ENCODE measurements at regions not wholly inside any gene's neighbourhood (a gene's known extent, or its start where the extent isn't known, plus 50 kb on each side); places are given as distances from the start of the nearest gene placed in this dataset.
"Not testable (repeated sequence)": the region's sequence is repeated elsewhere in the genome, so short reads cannot be mapped to it uniquely, and the experiment has no call there.

- in situ Hi-C loops (cut with MboI; ENCODE audit: low pct_unique_long_range_greater_than_20kb in 2 of 9, low sequenced_read_pairs in 9 of 9, unreplicated experiment in 9 of 9) = loop anchor here in 2 of 9 experiments (10.0 to 25.0 kb wide), 2 partner anchors 170 to 177 kb away; partner anchors contain the start of gene TGFB2 (in 2 of the 2)
- no peak for ATAC-seq (replicated peaks in 6 of 8)
- Histone ChIP-seq H3K27ac (no peak overlapping the region), H3K4me1 (replicated peaks in 1 of 2) (no peaks in the 10 kb centered on the region), H3K4me3 (no peak overlapping the region)
- WGBS, 10 experiments = 80 to 100% (median 94%) methylated on average over 1 to 2 of the region's 2 CpGs; no CpG with 5 or more reads in 3 of the 10 experiments
Observed at GRCh38 chr1:218514689-218515088, 169.6 kb downstream of the TGFB2 start.

GRCh38 chr1:218516526-218516925 lies 171.4 kb downstream of the TGFB2 start:
- no peak overlapping the region for H3K27ac ChIP-seq
- H3K4me1 ChIP-seq (replicated peaks in 1 of 2) = no peaks in the 10 kb centered on the region
- WGBS, 10 experiments = 72 to 94% (median 84%) methylated on average over 2 to 3 of the region's 3 CpGs
- in situ Hi-C loops (cut with MboI; ENCODE audit: low pct_unique_long_range_greater_than_20kb in 2 of 9, low sequenced_read_pairs in 9 of 9, unreplicated experiment in 9 of 9) = loop anchor here in 2 of 9 experiments (10.0 to 25.0 kb wide), 2 partner anchors 172 to 179 kb away; partner anchors contain the start of gene TGFB2 (in 2 of the 2)
- ATAC-seq (replicated peaks in 6 of 8) = no peak
- H3K4me3 ChIP-seq = no peak overlapping the region

- Histone ChIP-seq H3K4me1 (replicated peaks in 1 of 2) (no peaks in the 10 kb centered on the region), H3K4me3 (no peak overlapping the region), H3K27ac (no peak overlapping the region)
- WGBS, 10 experiments = 0 to 90% (median 67%) methylated on average over 1 to 5 of the region's 5 CpGs; no CpG with 5 or more reads in 1 of the 10 experiments
- in situ Hi-C loops (cut with MboI; ENCODE audit: low pct_unique_long_range_greater_than_20kb in 2 of 9, low sequenced_read_pairs in 9 of 9, unreplicated experiment in 9 of 9) = loop anchor here in 2 of 9 experiments (10.0 to 25.0 kb wide), 2 partner anchors 173 to 180 kb away; partner anchors contain the start of gene TGFB2 (in 2 of the 2)
- ATAC-seq (replicated peaks in 6 of 8) = peak in 5 of 8 experiments; percentile 28 to 92 (median 69)
Observed at GRCh38 chr1:218517459-218517858, 172.3 kb downstream of the TGFB2 start.

- in situ Hi-C loops (cut with MboI; ENCODE audit: low pct_unique_long_range_greater_than_20kb in 2 of 9, low sequenced_read_pairs in 9 of 9, unreplicated experiment in 9 of 9) = loop anchor here in 2 of 9 experiments (10.0 to 25.0 kb wide), 2 partner anchors 173 to 181 kb away; partner anchors contain the start of gene TGFB2 (in 2 of the 2)
- 78 to 94% (median 88%) methylated on average over 1 to 2 of the region's 2 CpGs; no CpG with 5 or more reads in 1 of the 10 experiments for WGBS, 10 experiments
- Histone ChIP-seq H3K4me1 (replicated peaks in 1 of 2) (no peaks in the 10 kb centered on the region), H3K27ac (no peak overlapping the region), H3K4me3 (no peak overlapping the region)
- no peak for ATAC-seq (replicated peaks in 6 of 8)
Observed at GRCh38 chr1:218518216-218518740, 173.1 kb downstream of the TGFB2 start.

- not testable (repeated sequence) for ATAC-seq (replicated peaks in 6 of 8); H3K4me3 ChIP-seq; H3K27ac ChIP-seq; H3K4me1 ChIP-seq (replicated peaks in 1 of 2)
- in situ Hi-C loops (cut with MboI; ENCODE audit: low pct_unique_long_range_greater_than_20kb in 2 of 9, low sequenced_read_pairs in 9 of 9, unreplicated experiment in 9 of 9) = loop anchor here in 1 of 9 experiments (25.0 kb wide), 1 partner anchor 183 kb away; the partner anchor contains the start of gene TGFB2
- WGBS, 10 experiments = 78 to 100% (median 96%) methylated on average over 1 to 4 of the region's 4 CpGs; no CpG with 5 or more reads in 1 of the 10 experiments
Observed at GRCh38 chr1:218520646-218521045, 175.5 kb downstream of the TGFB2 start.

- in situ Hi-C loops (cut with MboI; ENCODE audit: low pct_unique_long_range_greater_than_20kb in 2 of 9, low sequenced_read_pairs in 9 of 9, unreplicated experiment in 9 of 9) = loop anchor here in 1 of 9 experiments (25.0 kb wide), 1 partner anchor 184 kb away; the partner anchor contains the start of gene TGFB2
- WGBS, 10 experiments = 13 to 95% (median 78%) methylated on average over 2 to 7 of the region's 7 CpGs
- H3K27ac ChIP-seq = no peak overlapping the region
- no peak overlapping the region for H3K4me3 ChIP-seq
- ATAC-seq (replicated peaks in 6 of 8) = peak in 3 of 8 experiments; percentile 57 to 74 (median 66)
- H3K4me1 ChIP-seq (replicated peaks in 1 of 2) = no peaks in the 10 kb centered on the region
Observed at GRCh38 chr1:218521414-218522169, 176.5 kb downstream of the TGFB2 start.

- Histone ChIP-seq H3K4me1 (replicated peaks in 1 of 2) (no peaks in the 10 kb centered on the region), H3K4me3 (no peak overlapping the region), H3K27ac (no peak overlapping the region)
- no peak for ATAC-seq (replicated peaks in 6 of 8)
- 22 to 96% (median 67%) methylated on average over 2 to 4 of the region's 4 CpGs; no CpG with 5 or more reads in 2 of the 10 experiments for WGBS, 10 experiments
- in situ Hi-C loops (cut with MboI; ENCODE audit: low pct_unique_long_range_greater_than_20kb in 2 of 9, low sequenced_read_pairs in 9 of 9, unreplicated experiment in 9 of 9) = loop anchor here in 1 of 9 experiments (25.0 kb wide), 1 partner anchor 187 kb away; the partner anchor contains the start of gene TGFB2
Observed at GRCh38 chr1:218524526-218524925, 179.4 kb downstream of the TGFB2 start.

- Histone ChIP-seq H3K4me3 (no peak overlapping the region), H3K27ac (no peak overlapping the region), H3K4me1 (replicated peaks in 1 of 2) (no peaks in the 10 kb centered on the region)
- WGBS, 10 experiments = 35 to 100% (median 82%) methylated on average over 1 to 6 of the region's 6 CpGs
- ATAC-seq (replicated peaks in 6 of 8) = no peak
- in situ Hi-C loops (cut with MboI; ENCODE audit: low pct_unique_long_range_greater_than_20kb in 2 of 9, low sequenced_read_pairs in 9 of 9, unreplicated experiment in 9 of 9) = loop anchor here in 1 of 9 experiments (25.0 kb wide), 1 partner anchor 188 kb away; the partner anchor contains the start of gene TGFB2
Observed at GRCh38 chr1:218525031-218525430, 179.9 kb downstream of the TGFB2 start.

GRCh38 chr1:218525451-218526197 lies 180.5 kb downstream of the TGFB2 start:
- in situ Hi-C loops (cut with MboI; ENCODE audit: low pct_unique_long_range_greater_than_20kb in 2 of 9, low sequenced_read_pairs in 9 of 9, unreplicated experiment in 9 of 9) = loop anchor here in 1 of 9 experiments (25.0 kb wide), 1 partner anchor 188 kb away; the partner anchor contains the start of gene TGFB2
- 39 to 100% (median 88%) methylated on average over 2 to 3 of the region's 3 CpGs for WGBS, 10 experiments
- Histone ChIP-seq H3K4me3 (no peak overlapping the region), H3K4me1 (replicated peaks in 1 of 2) (no peaks in the 10 kb centered on the region), H3K27ac (no peak overlapping the region)
- ATAC-seq (replicated peaks in 6 of 8) = no peak

- WGBS, 10 experiments = 57 to 100% (median 83%) methylated on average over 1 of the region's 1 CpG; no CpG with 5 or more reads in 1 of the 10 experiments
- in situ Hi-C loops (cut with MboI; ENCODE audit: low pct_unique_long_range_greater_than_20kb in 2 of 9, low sequenced_read_pairs in 9 of 9, unreplicated experiment in 9 of 9) = loop anchor here in 1 of 9 experiments (25.0 kb wide), 1 partner anchor 189 kb away; the partner anchor contains the start of gene TGFB2
- H3K4me1 ChIP-seq (replicated peaks in 1 of 2) = no peaks in the 10 kb centered on the region
- no peak overlapping the region for H3K27ac ChIP-seq
- no peak for ATAC-seq (replicated peaks in 6 of 8)
- no peak overlapping the region for H3K4me3 ChIP-seq
Observed at GRCh38 chr1:218526198-218526580, 181.1 kb downstream of the TGFB2 start.

- in situ Hi-C loops (cut with MboI; ENCODE audit: low pct_unique_long_range_greater_than_20kb in 2 of 9, low sequenced_read_pairs in 9 of 9, unreplicated experiment in 9 of 9) = loop anchor here in 1 of 9 experiments (25.0 kb wide), 1 partner anchor 190 kb away; the partner anchor contains the start of gene TGFB2
- no peak overlapping the region for H3K27ac ChIP-seq
- ATAC-seq (replicated peaks in 6 of 8) = no peak
- H3K4me3 ChIP-seq = no peak overlapping the region
- 58 to 100% (median 89%) methylated on average over 2 to 3 of the region's 3 CpGs for WGBS, 10 experiments
- no peaks in the 10 kb centered on the region for H3K4me1 ChIP-seq (replicated peaks in 1 of 2)
Observed at GRCh38 chr1:218527737-218528136, 182.6 kb downstream of the TGFB2 start.

- peak in 1 of 8 experiments; percentile 17 for ATAC-seq (replicated peaks in 6 of 8)
- in situ Hi-C loops (cut with MboI; ENCODE audit: low pct_unique_long_range_greater_than_20kb in 2 of 9, low sequenced_read_pairs in 9 of 9, unreplicated experiment in 9 of 9) = loop anchor here in 1 of 9 experiments (25.0 kb wide), 1 partner anchor 192 kb away; the partner anchor contains the start of gene TGFB2
Observed at GRCh38 chr1:218529646-218530300, 184.6 kb downstream of the TGFB2 start.

More at GRCh38 chr1:218529646-218530300, 184.6 kb downstream of the TGFB2 start:
- H3K27ac ChIP-seq = no peak overlapping the region
- no peaks in the 10 kb centered on the region for H3K4me1 ChIP-seq (replicated peaks in 1 of 2)
- WGBS, 10 experiments = 45 to 88% (median 71%) methylated on average over 3 to 6 of the region's 6 CpGs; no CpG with 5 or more reads in 1 of the 10 experiments
- no peak overlapping the region for H3K4me3 ChIP-seq

All from motor neuron (in vitro differentiated cells).